ENCODE measurements at regions not wholly inside any gene's neighbourhood (a gene's known extent, or its start where the extent isn't known, plus 50 kb on each side); places are given as distances from the start of the nearest gene placed in this dataset.

DNA sequence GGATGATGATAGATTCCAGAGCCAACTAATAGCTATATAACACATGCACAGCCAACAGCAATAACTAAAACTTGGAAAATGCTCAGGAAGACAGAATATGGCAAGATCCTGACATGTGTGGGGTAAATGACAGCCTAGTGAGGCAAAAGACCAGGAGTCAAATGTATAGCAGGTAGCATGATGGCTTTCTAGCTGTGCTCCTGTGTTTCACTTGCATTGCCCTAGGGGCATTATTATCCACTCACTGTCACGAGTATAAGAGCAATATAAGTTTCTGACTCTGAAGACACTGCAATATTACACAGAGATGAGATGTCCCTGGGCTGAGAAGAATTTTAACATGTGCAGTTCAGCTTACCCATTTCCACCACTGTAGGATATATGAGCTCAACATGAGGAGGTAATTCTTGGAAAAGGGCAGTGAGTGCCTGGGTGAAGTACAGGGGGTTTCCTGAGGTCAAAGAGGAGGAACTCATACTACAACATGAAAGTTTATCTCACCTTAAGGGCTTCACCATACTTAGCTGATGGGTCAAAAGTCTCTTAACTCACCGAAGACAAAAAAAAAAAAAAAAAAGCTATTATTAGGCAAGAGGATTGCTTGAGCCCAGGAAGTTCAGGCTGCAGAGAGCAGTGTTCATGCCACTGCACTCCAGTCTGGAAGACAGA lies 1385.6 kb upstream of the SLC39A10 start:
- TF ChIP-seq MAX (CRISPR knock-in tag; IDR thresholded peaks at IDR 0.05) (no peak), SMAD3 (CRISPR knock-in tag; IDR thresholded peaks at IDR 0.05; ENCODE audit: borderline replicate concordance) (no peak), NR1H2 (CRISPR knock-in tag; IDR thresholded peaks at IDR 0.05) (no peak), IRF2 (CRISPR knock-in tag; IDR thresholded peaks at IDR 0.05; ENCODE audit: borderline replicate concordance, low read depth) (no peak), E2F1 (CRISPR knock-in tag; IDR thresholded peaks at IDR 0.05) (no peak), FOXJ3 (CRISPR knock-in tag; IDR thresholded peaks at IDR 0.05; ENCODE audit: borderline replicate concordance) (no peak), FOXK1 (CRISPR knock-in tag; IDR thresholded peaks at IDR 0.05) (no peak), JUN (CRISPR knock-in tag; IDR thresholded peaks at IDR 0.05) (no peak), SP1 (CRISPR knock-in tag; conservative IDR thresholded peaks at IDR 0.05) (no peak), RELA (CRISPR knock-in tag; IDR thresholded peaks at IDR 0.05; ENCODE audit: borderline replicate concordance) (no peak)
- TF ChIP-seq, protein P1, sequence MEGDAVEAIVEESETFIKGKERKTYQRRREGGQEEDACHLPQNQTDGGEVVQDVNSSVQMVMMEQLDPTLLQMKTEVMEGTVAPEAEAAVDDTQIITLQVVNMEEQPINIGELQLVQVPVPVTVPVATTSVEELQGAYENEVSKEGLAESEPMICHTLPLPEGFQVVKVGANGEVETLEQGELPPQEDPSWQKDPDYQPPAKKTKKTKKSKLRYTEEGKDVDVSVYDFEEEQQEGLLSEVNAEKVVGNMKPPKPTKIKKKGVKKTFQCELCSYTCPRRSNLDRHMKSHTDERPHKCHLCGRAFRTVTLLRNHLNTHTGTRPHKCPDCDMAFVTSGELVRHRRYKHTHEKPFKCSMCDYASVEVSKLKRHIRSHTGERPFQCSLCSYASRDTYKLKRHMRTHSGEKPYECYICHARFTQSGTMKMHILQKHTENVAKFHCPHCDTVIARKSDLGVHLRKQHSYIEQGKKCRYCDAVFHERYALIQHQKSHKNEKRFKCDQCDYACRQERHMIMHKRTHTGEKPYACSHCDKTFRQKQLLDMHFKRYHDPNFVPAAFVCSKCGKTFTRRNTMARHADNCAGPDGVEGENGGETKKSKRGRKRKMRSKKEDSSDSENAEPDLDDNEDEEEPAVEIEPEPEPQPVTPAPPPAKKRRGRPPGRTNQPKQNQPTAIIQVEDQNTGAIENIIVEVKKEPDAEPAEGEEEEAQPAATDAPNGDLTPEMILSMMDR (IDR thresholded peaks at IDR 0.05): no peak
- TF ChIP-seq, protein P2, sequence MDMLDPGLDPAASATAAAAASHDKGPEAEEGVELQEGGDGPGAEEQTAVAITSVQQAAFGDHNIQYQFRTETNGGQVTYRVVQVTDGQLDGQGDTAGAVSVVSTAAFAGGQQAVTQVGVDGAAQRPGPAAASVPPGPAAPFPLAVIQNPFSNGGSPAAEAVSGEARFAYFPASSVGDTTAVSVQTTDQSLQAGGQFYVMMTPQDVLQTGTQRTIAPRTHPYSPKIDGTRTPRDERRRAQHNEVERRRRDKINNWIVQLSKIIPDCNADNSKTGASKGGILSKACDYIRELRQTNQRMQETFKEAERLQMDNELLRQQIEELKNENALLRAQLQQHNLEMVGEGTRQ (CRISPR knock-in tag; IDR thresholded peaks at IDR 0.05): no peak
- TF ChIP-seq, protein P3, sequence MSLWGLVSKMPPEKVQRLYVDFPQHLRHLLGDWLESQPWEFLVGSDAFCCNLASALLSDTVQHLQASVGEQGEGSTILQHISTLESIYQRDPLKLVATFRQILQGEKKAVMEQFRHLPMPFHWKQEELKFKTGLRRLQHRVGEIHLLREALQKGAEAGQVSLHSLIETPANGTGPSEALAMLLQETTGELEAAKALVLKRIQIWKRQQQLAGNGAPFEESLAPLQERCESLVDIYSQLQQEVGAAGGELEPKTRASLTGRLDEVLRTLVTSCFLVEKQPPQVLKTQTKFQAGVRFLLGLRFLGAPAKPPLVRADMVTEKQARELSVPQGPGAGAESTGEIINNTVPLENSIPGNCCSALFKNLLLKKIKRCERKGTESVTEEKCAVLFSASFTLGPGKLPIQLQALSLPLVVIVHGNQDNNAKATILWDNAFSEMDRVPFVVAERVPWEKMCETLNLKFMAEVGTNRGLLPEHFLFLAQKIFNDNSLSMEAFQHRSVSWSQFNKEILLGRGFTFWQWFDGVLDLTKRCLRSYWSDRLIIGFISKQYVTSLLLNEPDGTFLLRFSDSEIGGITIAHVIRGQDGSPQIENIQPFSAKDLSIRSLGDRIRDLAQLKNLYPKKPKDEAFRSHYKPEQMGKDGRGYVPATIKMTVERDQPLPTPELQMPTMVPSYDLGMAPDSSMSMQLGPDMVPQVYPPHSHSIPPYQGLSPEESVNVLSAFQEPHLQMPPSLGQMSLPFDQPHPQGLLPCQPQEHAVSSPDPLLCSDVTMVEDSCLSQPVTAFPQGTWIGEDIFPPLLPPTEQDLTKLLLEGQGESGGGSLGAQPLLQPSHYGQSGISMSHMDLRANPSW (CRISPR knock-in tag; conservative IDR thresholded peaks at IDR 0.05; ENCODE audit: low read depth): no peak

Data from WTC11 (cell line).